ENCODE measurements at regions not wholly inside any gene's neighbourhood (a gene's known extent, or its start where the extent isn't known, plus 50 kb on each side); places are given as distances from the start of the nearest gene placed in this dataset.

DNA sequence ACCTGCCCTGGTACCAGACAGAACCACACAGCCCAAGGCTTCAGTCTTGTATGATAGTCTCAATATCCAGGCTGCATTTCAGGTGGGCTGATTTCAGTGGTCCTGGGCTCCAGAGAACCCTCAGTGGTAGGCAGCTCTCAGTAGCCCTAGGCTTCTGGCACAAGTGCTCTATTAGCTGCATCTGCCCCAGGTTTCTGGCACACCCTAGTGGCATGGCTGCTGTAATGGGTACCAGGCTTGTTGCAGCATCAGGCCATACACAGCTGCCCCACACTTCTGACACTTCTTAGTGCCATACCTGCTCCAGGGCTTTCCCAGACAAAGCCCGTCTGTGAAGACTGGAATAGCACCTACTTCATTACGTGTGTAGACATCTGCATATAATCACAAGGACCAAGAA is 1062.2 kb upstream of the EPHA6 start:
- Histone ChIP-seq H3K79me2 (ENCODE audit: insufficient read depth, low read length) (no peaks in the 10 kb centered on the region), H3K27me3 (ENCODE audit: control insufficient read depth in 2 of 2, insufficient read depth in 2 of 2, low read length in 2 of 2) (no peaks in the 10 kb centered on the region), H3K4me2 (replicated peaks; ENCODE audit: extremely low read depth, low read length, poor library complexity, severe bottlenecking) (no peak overlapping the region), H4K20me1 (ENCODE audit: insufficient read depth, low read length) (no peaks in the 10 kb centered on the region), H3K9ac (ENCODE audit: insufficient read depth, low read length, poor library complexity, severe bottlenecking) (no peak overlapping the region), H2AFZ (ENCODE audit: insufficient read depth, low read depth, low read length, poor library complexity, severe bottlenecking) (no peak overlapping the region), H3K27ac (ENCODE audit: low read depth in 1 of 2, low read length in 2 of 2) (no peak overlapping the region), H3K4me1 (ENCODE audit: control insufficient read depth in 1 of 2, insufficient read depth in 2 of 2, low read length in 2 of 2) (no peaks in the 10 kb centered on the region), H3K36me3 (replicated peaks in 1 of 2; ENCODE audit: control insufficient read depth in 1 of 2, insufficient read depth in 2 of 2, low read length in 2 of 2) (no peaks in the 10 kb centered on the region), H3K4me3 (replicated peaks in 1 of 3; ENCODE audit: low read depth in 2 of 3, low read length in 3 of 3) (no peak overlapping the region), H3K9me3 (replicated peaks in 1 of 2; ENCODE audit: control insufficient read depth in 1 of 2, insufficient read depth in 1 of 2, low read length in 2 of 2) (no peaks in the 10 kb centered on the region)
- no peak overlapping the region for H3K4me3 Mint-ChIP-seq
- no peaks in the 10 kb centered on the region for H3K27me3 Mint-ChIP-seq (ENCODE audit: low read depth in 3 of 3)
- peaks cover 0 to 2% (median 0%) of the 10 kb centered on the region in 7 donors for H3K9me3 Mint-ChIP-seq
- no peak overlapping the region for H3K27ac Mint-ChIP-seq
- H3K36me3 Mint-ChIP-seq: no peaks in the 10 kb centered on the region
- WGBS (ENCODE audit: insufficient coverage): 86% methylated on average over 1 of the region's 2 CpGs
- no peak for TF ChIP-seq CTCF (IDR thresholded peaks at IDR 0.05)
- no peak for DNase-seq
- H3K4me1 Mint-ChIP-seq: no peaks in the 10 kb centered on the region
- intact Hi-C loops (cut with micrococcal nuclease): no loop called here

- Histone ChIP-seq H3K9ac (ENCODE audit: insufficient read depth, low read length, poor library complexity, severe bottlenecking) (no peak overlapping the region), H4K20me1 (ENCODE audit: insufficient read depth, low read length) (no peaks in the 10 kb centered on the region), H3K4me2 (replicated peaks; ENCODE audit: extremely low read depth, low read length, poor library complexity, severe bottlenecking) (no peak overlapping the region), H3K4me1 (ENCODE audit: control insufficient read depth in 1 of 2, insufficient read depth in 2 of 2, low read length in 2 of 2) (no peaks in the 10 kb centered on the region), H3K27me3 (ENCODE audit: control insufficient read depth in 2 of 2, insufficient read depth in 2 of 2, low read length in 2 of 2) (no peaks in the 10 kb centered on the region), H3K79me2 (ENCODE audit: insufficient read depth, low read length) (no peaks in the 10 kb centered on the region), H3K9me3 (replicated peaks in 1 of 2; ENCODE audit: control insufficient read depth in 1 of 2, insufficient read depth in 1 of 2, low read length in 2 of 2) (peaks cover 15% of the 10 kb centered on the region in 2 donors), H3K4me3 (replicated peaks in 1 of 3; ENCODE audit: low read depth in 2 of 3, low read length in 3 of 3) (no peak overlapping the region), H3K36me3 (replicated peaks in 1 of 2; ENCODE audit: control insufficient read depth in 1 of 2, insufficient read depth in 2 of 2, low read length in 2 of 2) (no peaks in the 10 kb centered on the region), H2AFZ (ENCODE audit: insufficient read depth, low read depth, low read length, poor library complexity, severe bottlenecking) (no peak overlapping the region), H3K27ac (ENCODE audit: low read depth in 1 of 2, low read length in 2 of 2) (no peak overlapping the region)
- DNase-seq: no peak
- H3K36me3 Mint-ChIP-seq: no peaks in the 10 kb centered on the region
- intact Hi-C loops (cut with micrococcal nuclease): no loop called here
- no peaks in the 10 kb centered on the region for H3K27me3 Mint-ChIP-seq (ENCODE audit: low read depth in 3 of 3)
- TF ChIP-seq CTCF (IDR thresholded peaks at IDR 0.05): no peak
- no peaks in the 10 kb centered on the region for H3K4me1 Mint-ChIP-seq
- peaks cover 0 to 9% (median 5%) of the 10 kb centered on the region in 7 donors for H3K9me3 Mint-ChIP-seq
- H3K4me3 Mint-ChIP-seq: no peak overlapping the region
- H3K27ac Mint-ChIP-seq: no peak overlapping the region
- WGBS (ENCODE audit: insufficient coverage): 77% methylated on average over 1 of the region's 4 CpGs
Measured at GRCh38 chr3:95758707-95759106, 1055.7 kb upstream of the EPHA6 start.

All from CD14-positive monocyte (primary cell).